Erythroblast (primary cell): ENCODE measurements at regions not wholly inside any gene's neighbourhood (a gene's known extent, or its start where the extent isn't known, plus 50 kb on each side); places are given as distances from the start of the nearest gene placed in this dataset.

Source experiments
- GATA1 ChIP-seq: IDR thresholded peaks from 2 replicates; pipeline ENCODE4 v1.6.1; 2011; ENCODE audit warnings: low read depth, mild to moderate bottlenecking, control low read depth, low read length, moderate library complexity
- POLR2A ChIP-seq: IDR thresholded peaks from 2 replicates; pipeline ENCODE4 v1.6.1; 2011; ENCODE audit warnings: mild to moderate bottlenecking, low read length

DNA sequence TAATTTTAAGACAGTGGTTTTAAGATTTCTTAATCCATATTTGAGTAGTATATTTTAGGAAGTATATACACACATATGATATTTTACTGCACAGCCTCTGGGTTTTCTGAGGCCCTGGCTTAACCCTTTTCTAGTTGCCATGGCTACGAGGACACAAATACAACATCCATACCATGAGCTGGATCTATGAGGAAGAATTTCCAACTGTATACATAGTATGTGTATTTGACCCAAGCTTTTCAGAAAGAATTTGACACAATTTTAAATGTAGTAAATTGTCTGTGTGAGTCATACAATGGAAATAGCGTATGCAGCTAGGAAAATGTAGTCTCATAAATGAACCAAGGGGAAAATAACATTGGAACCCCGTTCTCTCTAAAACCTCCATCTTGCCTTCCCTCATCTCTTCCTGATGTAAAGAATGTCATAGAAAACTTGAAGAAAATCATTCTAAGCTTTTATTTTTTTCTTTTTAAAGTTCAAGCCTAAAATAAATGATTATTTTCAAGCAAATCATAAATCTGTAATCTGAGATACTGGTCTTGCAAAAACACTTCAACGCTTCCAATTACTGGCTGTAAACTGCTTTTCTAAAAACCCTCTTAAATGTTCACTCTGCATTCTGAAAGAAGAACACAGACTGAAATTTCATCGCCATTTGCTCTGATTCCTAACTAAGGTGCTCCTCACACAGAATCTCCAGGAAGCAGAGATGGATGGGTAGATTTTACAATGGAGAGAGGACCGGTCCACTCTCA lies 172.4 kb downstream of the LACC1 start:
- TF ChIP-seq POLR2A (no peak), GATA1 (no peak)
